HG03159 (cell line): ENCODE measurements at regions not wholly inside any gene's neighbourhood (a gene's known extent, or its start where the extent isn't known, plus 50 kb on each side); places are given as distances from the start of the nearest gene placed in this dataset.

Source experiments
- ATAC-seq: cut with Tn5 transposase; IDR thresholded peaks from one replicate; pipeline ENCODE4 v1.9.1; 2021; ENCODE audit warnings: mild to moderate bottlenecking, moderate library complexity; ENCODE audit not compliant: unreplicated experiment

DNA sequence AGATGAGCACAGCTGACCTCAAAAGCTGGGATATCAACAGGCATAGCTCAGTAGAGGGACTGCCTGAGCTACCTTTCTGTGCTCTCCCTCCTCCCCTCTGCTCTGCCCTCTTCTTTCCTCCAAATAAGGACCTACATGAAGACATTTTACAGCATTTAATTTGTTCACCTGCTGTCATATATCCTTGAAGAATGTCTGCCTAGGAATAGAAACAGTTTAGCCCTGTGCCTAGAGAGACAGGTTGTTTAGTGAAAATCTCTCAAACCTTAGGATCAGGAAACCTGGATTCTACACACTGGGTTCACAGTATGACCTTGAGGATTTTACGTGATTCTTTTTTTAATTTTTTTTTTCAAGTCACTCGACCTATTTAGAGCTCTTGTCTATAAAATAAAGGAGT, 213.0 kb upstream of the SETBP1 start:
- ATAC-seq = no peak

DNA sequence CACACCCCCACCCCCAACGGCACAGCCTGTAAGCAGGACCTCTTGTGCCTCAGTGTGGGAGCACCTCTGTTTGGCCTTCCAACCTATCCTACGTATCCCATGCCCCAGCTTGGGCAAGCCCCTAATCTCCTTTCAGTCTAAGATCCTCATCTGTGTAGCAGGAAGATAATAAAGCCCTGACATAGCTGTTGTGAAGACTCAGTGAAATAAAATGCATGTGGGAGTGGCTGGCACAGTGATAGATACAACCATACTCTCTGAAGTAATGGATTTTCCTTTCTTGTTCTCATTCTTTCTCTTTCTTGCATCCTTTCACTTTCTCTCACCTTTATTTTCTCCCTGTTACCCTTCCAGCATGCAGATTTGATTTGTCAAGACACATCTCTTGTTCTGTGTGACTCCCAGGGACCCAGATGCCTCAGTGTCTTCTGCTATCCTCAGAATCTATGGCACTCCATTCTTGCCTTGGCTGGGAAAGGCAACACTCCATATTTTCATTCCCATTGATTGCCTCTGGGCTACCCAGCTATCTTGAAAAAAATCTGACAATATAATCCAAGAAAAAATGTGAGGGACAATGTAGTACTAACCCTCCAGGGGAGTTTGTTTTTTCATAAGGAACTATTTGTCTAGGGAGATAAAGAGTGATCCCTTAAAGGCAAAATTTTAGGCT, 207.2 kb upstream of the SETBP1 start:
- ATAC-seq = no peak

DNA sequence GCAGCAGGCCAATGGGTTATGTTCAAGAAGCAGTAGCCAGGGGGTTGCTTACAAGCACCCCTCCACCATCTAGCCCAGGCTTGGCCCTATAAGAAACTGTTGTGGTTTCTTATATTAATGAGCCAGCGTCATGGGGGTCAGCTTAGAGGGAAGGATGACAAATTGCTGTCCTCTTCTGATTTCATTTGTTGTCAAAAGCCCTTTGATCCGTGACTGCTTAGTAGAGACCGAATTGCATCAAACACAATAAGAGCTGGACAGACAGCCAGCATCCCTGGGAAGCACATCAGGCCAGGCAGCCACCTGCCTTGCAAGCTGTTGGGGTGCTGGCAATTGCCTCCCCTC, 206.6 kb upstream of the SETBP1 start:
- no peak for ATAC-seq

DNA sequence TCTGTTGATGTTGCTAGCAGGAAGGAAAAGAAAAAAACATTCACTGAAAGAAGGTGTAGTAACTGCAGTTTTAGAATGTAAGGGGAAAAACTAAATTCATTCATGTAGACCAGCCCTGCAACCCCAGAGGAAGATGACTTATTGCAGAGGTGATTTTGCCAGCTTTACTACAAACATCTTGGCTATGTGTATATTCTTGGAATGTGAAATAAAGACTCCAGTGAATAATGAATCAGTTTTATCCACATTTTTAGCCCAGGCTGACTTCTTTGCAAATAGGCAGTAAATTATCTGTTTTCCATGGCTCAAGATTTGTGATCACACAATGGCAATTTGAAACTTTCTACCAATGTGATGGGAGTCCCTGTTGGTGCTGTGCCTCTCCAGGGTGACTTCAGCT, 206.1 kb upstream of the SETBP1 start:
- ATAC-seq = no peak

DNA sequence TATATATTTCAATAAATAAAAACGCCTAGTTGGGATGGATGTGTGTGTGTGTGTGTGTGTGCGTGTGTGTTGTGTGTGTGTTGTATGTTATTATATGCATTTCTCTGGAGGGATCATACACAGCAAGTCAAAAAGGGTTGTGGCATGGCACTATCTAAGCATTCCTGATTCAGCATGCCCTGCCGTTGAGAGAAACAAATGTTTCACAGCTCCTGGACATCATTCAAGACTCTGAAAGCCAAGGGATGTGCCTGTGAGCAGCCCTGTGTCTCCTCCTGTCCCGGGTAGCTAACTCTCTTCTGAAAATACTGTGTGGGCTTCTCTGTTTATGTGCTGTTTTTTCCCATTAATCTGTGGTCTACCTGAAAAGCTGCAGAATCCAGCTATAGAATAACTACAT, 197.9 kb upstream of the SETBP1 start:
- ATAC-seq = no peak

DNA sequence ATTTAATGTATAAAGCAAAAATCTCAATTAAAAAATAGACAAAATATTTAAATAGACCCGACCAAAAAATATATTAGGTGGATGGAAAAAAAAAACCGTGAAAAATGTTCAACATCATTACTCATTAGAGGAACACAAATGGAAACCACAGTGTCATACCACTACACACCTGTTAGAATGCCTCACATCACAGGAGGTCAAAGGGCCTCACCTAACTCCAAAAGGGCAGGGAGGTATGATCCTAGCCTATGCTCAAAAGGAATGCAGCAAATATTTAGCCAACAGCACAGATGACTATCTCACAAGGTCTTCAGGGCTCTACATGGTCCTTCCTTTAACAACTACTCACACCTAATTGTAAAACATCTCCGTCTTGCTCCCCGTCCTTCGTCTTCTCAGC, 185.5 kb upstream of the SETBP1 start:
- peak; percentile 83 for ATAC-seq

DNA sequence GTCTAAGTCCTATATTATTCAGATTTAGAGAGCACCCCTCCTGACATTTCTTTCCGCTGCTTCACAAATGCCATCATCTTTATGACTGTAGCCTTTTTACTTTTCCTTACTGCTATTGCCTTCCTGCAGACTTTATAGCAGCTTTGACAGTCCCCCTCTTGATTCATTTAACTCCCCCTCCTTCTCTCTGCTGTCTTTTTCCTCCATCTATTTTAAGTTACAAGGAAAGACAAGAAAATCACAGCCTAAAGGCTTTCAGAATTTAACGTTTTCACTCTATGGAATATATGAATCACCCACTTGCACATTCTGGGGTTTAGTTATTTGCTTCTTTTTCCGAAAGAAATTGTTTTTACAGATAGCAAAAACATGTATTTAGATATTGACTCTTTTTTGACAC, 183.4 kb upstream of the SETBP1 start:
- ATAC-seq = no peak

DNA sequence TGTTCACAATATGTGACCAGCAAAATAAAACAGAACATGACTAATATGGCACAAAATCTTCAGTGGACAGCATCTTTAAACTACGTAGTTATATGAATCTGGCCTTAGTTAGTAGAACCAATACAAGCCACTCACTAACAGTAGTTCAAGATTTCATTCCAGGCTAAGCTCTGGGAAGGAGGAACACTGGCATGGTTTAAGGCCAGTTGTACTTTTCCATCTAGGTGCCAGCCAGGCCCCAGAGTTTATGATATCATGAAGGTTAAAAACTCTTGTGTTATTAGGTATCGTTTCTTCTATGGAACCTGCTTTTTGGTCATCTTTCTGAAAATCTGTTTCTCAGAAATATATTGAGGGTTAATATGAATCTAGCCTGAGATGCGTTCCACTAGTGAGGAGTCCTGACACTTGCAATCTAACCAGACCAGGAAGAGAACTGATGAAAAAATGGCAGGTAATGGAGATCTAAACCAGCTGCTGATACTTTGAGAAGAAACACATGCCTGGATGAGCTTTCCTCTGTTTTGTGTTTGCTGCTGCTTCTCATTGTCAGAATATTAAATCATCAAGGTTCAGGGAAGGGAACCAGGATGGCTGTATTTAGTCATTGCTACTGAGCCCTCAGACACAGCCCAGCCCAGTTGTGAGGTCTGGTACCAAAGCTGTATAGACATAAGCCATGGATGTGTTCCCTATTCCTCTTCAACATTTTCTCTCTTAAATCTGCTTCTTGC, 182.8 kb upstream of the SETBP1 start:
- no peak for ATAC-seq

DNA sequence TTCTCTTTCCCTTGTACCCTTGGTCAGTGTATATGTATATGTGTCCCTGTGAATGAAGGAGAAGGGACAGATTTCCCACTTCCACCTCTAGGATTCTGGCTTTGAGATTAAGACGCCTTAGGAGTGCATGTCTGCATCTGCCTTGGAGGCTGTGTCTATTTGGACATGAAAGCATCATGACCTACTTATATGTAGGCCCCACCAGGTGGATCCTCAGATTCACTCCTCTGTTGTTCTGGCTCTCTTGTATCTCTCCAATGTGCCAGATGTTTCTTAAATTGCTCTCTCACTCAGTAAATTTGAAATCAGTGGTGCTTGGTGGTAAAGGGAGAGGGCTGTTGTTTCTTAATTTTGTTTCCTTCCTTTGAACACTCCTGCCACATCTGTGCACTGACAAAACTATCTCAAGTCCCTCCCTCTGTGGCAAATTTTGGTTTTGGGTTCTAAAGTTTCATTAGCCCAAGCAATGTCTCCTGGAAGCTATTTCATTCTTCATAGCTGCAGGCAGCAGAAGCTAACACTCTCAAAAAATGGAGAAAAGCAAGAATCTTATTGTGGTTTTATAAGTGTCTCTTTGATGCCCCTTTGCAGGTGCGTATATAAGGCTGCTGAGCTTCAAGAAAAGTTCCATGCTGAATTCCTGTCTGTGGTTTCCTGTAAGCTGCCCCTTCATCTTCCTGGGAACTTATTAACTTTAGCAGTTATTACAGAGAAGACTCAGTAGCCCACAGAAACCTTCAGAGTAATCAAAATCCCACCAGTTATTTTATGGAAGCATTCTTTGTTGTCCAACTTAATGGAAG, 179.7 kb upstream of the SETBP1 start:
- ATAC-seq = no peak

DNA sequence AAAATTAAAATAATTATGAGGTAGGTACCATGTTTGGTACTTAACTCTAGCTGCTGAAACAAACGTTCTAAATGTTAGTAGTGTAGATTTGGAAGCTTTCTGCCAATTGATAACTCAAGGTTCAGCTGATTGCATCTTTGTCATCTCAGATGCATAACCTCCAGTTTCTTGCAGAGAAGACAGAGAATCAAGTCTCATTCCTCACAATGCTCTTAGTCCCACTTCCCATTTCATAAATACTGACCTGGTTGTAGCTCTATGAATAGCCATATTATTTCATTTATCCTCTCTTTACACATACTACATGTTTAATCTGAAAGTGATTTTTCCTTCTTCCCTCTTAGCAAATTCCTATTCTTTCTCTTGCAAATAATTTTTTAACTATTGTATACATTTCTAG, 178.5 kb upstream of the SETBP1 start:
- ATAC-seq = no peak

DNA sequence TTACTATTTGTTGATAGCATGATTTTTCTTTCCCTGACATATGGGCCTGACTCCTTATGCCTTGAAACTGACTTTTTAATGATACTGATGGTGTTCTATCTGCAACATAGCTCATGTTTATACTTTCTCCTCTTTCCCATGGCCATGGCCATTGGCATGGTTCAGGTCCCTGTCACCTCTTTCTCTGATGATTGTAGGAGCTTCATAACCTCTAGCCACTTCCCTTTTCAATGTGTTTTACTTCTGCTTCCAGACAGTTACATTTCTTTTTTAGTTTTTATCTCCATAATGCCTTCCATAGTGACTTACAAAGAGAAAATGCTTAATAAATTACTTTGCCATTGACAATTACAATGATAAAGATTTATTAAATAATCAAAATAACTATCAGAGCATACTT, 177.9 kb upstream of the SETBP1 start:
- ATAC-seq = no peak

DNA sequence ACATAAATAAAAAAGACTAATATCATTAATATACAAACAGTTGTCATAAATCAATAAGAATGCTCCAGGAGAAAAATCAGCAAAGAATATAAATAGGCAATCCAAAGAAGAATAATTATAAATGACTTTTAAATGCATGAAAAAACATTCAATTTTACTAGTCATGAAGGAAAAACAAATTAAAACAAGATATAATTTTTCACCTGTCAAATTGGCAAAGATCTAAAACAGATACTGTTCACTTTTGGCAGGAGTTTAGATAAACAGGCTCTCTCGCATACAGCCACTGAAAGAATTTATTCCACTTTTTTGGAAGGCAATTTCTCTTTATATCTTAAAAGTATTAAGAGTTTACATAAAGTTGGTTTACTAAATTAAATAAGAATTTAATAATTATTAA, 176.8 kb upstream of the SETBP1 start:
- no peak for ATAC-seq

DNA sequence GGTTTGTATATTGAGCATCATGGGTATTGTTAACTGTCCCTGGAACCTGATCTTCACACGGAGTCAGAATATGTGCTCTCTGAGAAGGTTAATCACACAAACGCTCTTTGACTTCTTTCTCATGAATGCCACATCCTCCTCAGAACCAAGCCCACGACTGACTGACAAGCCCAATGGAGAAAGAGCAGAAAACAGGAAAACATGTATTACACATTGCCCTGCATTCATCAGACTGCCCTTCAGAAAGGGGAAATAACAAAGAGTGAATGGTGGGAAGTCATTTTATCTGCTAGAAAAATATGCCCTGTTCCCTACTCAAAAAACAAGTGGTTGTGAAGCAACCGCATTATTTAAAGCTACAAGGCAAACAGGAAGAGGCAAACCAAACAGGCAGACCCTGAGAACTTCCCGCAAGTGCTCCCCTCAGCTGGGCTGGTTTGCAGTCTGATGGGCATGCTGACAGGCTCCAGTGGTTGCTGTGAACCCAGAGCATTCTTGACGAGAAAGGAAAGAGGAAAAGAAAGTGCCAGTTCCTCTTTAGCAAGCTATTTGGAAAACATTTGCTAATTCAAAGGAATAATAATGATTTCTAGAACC, 172.9 kb upstream of the SETBP1 start:
- peak; percentile 78 for ATAC-seq

DNA sequence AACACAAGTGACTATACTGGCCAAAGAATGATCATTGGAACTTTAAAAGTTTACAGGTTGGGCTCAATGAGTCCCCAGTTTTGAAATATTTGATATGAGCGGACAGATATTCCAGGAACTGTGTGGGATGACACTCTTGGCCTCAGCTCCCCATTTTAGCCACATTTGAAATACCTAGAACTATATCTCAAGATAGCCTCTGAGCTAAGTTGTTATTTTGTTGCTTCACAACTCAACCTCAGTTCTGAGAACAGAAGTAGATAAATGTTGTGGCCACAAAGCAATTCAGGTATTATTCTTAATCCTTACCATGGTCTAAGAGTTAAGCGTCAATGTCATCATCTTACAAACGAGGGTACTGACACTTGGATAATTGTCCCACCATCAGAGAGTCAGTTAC, 172.2 kb upstream of the SETBP1 start:
- ATAC-seq = peak; percentile 21

DNA sequence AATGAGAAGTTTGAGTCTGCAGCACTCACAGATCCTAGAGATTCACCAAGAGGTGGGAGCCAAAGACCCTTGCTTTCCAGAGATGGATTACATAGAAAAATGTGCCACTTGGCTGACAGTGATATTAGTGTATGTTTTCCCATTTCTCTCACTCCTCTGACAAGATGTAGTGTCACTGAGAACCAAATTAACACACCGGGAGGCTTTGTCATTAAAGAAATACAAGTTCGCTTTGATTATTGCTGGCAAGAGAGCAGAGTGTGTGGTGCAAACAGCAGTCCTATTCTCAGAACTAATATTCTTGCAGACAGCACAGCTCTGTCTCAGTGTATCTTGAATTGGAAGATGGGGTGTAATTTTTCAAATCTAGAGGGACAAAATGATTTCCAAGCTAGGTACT, 171.6 kb upstream of the SETBP1 start:
- no peak for ATAC-seq

DNA sequence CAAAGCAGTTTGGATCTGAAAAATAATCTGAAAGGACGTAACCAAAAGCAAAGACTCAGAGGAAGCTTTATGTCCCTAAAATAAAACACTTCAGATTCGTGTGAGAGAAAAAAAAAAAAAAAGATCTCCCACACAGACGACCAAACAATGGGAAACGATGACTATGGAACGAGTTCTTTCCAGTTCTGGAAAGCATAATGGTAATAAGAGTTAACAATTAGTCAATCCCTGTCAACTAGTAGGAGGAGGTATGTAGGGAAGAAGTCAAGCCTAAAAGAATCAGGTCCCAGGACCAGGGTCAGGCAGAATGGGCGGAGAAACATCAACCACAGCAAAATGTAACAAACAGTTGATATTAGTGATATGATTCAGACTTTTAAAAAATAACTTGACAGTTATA, 170.3 kb upstream of the SETBP1 start:
- ATAC-seq = no peak

DNA sequence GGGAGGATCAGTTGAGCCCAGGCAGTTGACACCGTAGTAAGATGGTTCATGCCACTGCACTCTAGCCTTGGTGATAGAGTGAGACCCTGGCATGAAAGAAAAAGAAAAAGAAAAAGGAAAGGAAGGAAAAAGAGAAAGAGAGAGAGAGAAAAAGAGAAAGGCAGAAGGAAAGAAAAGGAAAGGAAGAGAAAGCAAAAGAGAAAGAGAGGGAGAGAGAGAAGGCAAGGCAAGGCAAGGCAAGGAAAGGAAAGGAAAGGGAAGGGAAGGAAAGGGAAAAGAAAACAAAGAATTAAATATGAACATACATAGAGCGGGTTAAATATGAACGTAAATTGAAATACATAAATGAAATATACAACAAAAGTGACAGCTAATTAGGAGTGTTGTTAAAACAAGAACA, 167.5 kb upstream of the SETBP1 start:
- no peak for ATAC-seq

DNA sequence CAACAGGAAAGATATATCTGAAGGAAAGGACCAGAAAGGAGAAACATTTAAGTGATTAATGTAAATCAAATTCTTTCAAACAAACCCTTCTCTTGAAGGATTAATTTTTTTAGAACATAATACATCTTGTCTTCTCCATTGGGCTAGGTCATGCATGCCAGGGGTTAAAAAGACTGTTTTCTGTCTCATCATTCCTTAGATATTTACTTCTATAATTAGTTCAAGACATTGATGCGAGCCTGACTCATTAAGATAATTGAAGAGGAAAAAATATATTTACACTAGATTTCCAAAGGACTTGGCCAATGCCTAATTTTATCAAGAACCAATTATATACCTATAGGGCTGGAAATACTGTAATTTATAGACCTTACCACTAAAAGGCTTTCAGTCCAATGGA, 166.6 kb upstream of the SETBP1 start:
- ATAC-seq = no peak

DNA sequence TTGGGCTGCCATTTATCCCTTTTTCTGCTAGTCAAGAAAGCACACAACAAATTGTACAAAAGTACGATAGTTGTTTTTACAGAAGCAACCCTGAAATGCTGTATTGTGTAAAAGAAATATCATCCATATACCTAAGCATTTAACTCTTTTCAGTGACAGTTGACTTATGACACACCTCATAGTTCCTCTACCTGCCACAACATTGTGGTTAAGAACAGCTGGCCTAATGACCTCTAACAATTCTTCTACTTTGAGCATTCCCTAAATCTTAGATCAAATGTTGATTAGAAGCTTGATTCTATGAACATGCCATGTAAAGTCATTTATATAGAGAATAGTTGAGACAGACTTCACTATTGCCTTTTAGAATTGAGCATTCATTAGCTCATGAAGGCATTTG, 165.9 kb upstream of the SETBP1 start:
- ATAC-seq = no peak

DNA sequence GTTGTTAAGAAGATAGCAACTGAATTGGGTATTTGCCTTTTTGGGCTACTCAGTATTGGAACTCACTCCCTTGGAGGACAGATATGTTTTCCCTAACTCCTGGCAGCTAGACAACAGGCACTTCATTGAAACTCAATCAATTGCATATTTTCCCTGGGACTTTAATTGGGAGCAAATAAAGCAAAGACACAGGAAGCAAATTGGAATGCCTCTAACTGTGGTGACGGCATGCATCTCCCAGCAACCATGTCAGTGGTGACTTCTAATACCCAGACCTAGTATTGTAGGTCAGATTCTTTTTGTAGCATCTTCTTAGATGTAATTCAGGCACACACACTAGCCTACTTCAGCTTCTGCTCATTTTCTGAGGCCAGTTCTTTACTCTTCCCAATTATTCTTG, 164.2 kb upstream of the SETBP1 start:
- no peak for ATAC-seq

DNA sequence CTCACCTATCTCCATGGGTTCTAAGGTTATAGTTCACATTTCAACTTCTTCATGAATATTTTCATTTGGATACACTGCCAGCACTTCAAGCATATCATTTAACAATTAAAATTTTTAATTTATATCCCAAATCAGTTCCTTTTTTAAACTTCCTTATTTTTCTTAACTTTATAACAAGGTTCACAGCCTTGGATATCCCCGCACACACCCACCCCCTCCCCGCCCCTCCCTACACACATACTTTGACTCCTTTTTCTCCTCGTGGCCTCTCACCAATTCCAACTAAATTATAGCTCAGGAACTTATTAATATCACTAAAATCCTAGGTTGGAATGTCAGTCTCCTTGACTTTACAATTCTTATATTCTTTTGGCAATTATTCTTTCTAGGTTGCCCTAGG, 163.6 kb upstream of the SETBP1 start:
- ATAC-seq = no peak

DNA sequence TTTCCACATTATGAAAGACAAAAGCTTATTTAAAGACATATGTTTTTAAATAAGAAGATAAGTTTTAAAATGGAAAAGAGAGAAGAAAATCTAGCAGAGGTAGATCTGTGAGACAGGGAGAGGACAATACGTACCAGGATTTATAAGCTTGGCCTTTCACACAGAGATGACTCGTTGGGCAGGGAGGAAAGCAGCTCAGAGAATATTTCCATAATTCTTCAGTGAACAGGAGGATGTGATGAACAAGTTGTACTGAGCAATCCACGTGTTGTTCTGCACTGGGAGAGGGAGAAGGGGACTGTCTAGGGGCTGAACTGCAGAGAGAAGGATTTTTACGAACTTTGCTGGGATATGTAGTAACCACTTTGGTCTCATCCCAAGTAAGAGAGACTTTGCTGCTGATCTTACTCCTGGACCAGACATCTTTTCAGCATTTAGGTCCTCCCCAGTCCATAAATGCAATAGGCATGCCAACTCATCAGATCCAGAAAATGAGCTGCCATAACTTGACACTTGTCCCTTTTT, 162.5 kb upstream of the SETBP1 start:
- ATAC-seq = no peak
